HepG2 (cell line): ENCODE measurements at regions not wholly inside any gene's neighbourhood (a gene's known extent, or its start where the extent isn't known, plus 50 kb on each side); places are given as distances from the start of the nearest gene placed in this dataset.

Source experiments
- ATAC-seq: fragments of 200-7000 bp; cut with Tn5 transposase; 3 replicates; pipeline ENCODE4 v1.9.1; 2020; ENCODE audit warnings: mild to moderate bottlenecking, moderate library complexity
- BruUV-seq: library from RNA; stranded (reverse); fragments of 400-500 nt; replicated peaks from 2 replicates; lab custom pipeline; 2021; lab: Mats Ljungman, UMichigan
- CTCF ChIA-PET: fragments of 300-600 bp; formaldehyde crosslinking; extraction: SDS; loops from one replicate; lab custom pipeline; 2021; ENCODE audit warnings: low total read pairs, inconsistent platforms, low intra/inter-chr PET ratio; lab: Yijun Ruan, JAX
- POLR2A ChIA-PET: fragments of 350-600 bp; sonication (Branson Sonifier 250); formaldehyde crosslinking; loops from one replicate; lab custom pipeline; 2020; ENCODE audit warnings: antibody characterized with exemption, inconsistent platforms; lab: Yijun Ruan, JAX
- DNase-seq: peaks from one replicate; pipeline ENCODE4 v3.0.0-alpha.2; 2015; ENCODE audit warnings: low spot score
- FAIRE-seq: peaks from 3 replicates; lab custom pipeline; 2011; peaks lifted over from hg19 to GRCh38; lab: Jason Lieb, UNC
- H2AFZ ChIP-seq: one replicate; pipeline ENCODE4 v1.6.1; 2011; ENCODE audit warnings: low read length, inconsistent platforms
- H3K27ac ChIP-seq: fragments of 300-600 bp; 3 replicates; pipeline ENCODE4 v1.8.0; 2011; ENCODE audit warnings: mixed run types, mild to moderate bottlenecking, mixed read lengths, low read length, inconsistent platforms; ENCODE audit not compliant: insufficient read depth; ENCODE audit errors: extremely low read length
- H3K27me3 ChIP-seq, 2 experiments: fragments of 200-600 bp in 1 of 2; 2 replicates in 1 of 2; 3 replicates in 1 of 2; pipeline versions ENCODE4 v1.6.0 to v1.8.0; 2011; ENCODE audit warnings: low read length in 2 of 2, mild to moderate bottlenecking in 2 of 2, moderate library complexity in 2 of 2, inconsistent platforms in 1 of 2; ENCODE audit not compliant: insufficient read depth in 2 of 2, control insufficient read depth in 1 of 2
- H3K36me3 ChIP-seq, 2 experiments: fragments of 200-600 bp in 1 of 2; replicated peaks in 1 of 2; 2 replicates in 1 of 2; 3 replicates in 1 of 2; pipeline versions ENCODE4 v1.5.1 to v1.8.0; 2011; ENCODE audit warnings: low read length in 2 of 2, inconsistent platforms in 1 of 2; ENCODE audit not compliant: insufficient read depth in 2 of 2, control insufficient read depth in 1 of 2
- H3K4me1 ChIP-seq: 2 replicates; pipeline ENCODE4 v1.5.1; 2012; ENCODE audit warnings: low read length, inconsistent platforms; ENCODE audit not compliant: insufficient read depth
- H3K4me2 ChIP-seq: 2 replicates; pipeline ENCODE4 v1.6.0; 2011; ENCODE audit warnings: low read depth, low read length, inconsistent platforms
- H3K4me3 ChIP-seq, 3 experiments: fragments of 200-600 bp in 1 of 3; sonication (generic), shearing (Covaris generic) in 1 of 3; replicated peaks in 1 of 3; 2 replicates each; pipeline ENCODE4 v1.5.1; 2011 to 2016; ENCODE audit warnings: low read length in 3 of 3, inconsistent platforms in 2 of 3, low read depth in 2 of 3, mild to moderate bottlenecking in 2 of 3, control low read depth in 1 of 3, mixed read lengths in 1 of 3; ENCODE audit not compliant: insufficient read depth in 1 of 3
- H3K79me2 ChIP-seq: one replicate; pipeline ENCODE4 v1.6.1; 2011; ENCODE audit warnings: low read length, inconsistent platforms; ENCODE audit not compliant: insufficient read depth
- H3K9ac ChIP-seq: 2 replicates; pipeline ENCODE4 v1.6.0; 2011; ENCODE audit warnings: mild to moderate bottlenecking, low read depth, low read length, inconsistent platforms; ENCODE audit not compliant: insufficient read depth
- H3K9me3 ChIP-seq: 2 replicates; pipeline ENCODE4 v1.5.1; 2012; ENCODE audit warnings: mild to moderate bottlenecking, low read length
- H4K20me1 ChIP-seq: 2 replicates; pipeline ENCODE4 v1.6.0; 2011; ENCODE audit warnings: inconsistent platforms, mild to moderate bottlenecking, low read length, moderate library complexity; ENCODE audit not compliant: insufficient read depth
- KAT8 ChIP-seq: IDR thresholded peaks from 2 replicates; pipeline ENCODE4 v1.6.1; 2016; ENCODE audit warnings: missing genetic modification reagents, missing compliant biosample characterization
- MXD4 ChIP-seq: IDR thresholded peaks from 2 replicates; pipeline ENCODE4 v1.6.1; 2016; ENCODE audit warnings: mild to moderate bottlenecking, missing biosample characterization, missing genetic modification reagents
- PHF8 ChIP-seq: sonication (generic); formaldehyde crosslinking; IDR thresholded peaks from 2 replicates; pipeline ENCODE4 v1.5.0; 2020; ENCODE audit warnings: missing genetic modification reagents
- PRDM15 ChIP-seq: sonication (generic); formaldehyde crosslinking; IDR thresholded peaks from 2 replicates; pipeline ENCODE4 v1.4.0; 2020; ENCODE audit warnings: missing genetic modification reagents
- RXRB ChIP-seq: IDR thresholded peaks from 2 replicates; pipeline ENCODE4 v1.6.1; 2016; ENCODE audit warnings: borderline replicate concordance, missing genetic modification reagents, missing compliant biosample characterization
- TEAD3 ChIP-seq: optimal IDR thresholded peaks from 2 replicates; pipeline ENCODE3; 2016; ENCODE audit warnings: borderline replicate concordance
- TSC22D2 ChIP-seq: sonication (generic); formaldehyde crosslinking; IDR thresholded peaks from 2 replicates; pipeline ENCODE4 v1.5.1; 2020; ENCODE audit warnings: missing genetic modification reagents, mild to moderate bottlenecking, borderline replicate concordance
- YY1 ChIP-seq: IDR thresholded peaks from 2 replicates; pipeline ENCODE4 v1.6.1; 2011; ENCODE audit warnings: low read length, low read depth, moderate library complexity, mild to moderate bottlenecking; ENCODE audit not compliant: insufficient read depth, insufficient replicate concordance
- ZBTB33 ChIP-seq: sonication (generic); formaldehyde crosslinking; IDR thresholded peaks from 2 replicates; pipeline ENCODE4 v1.4.0; 2020; ENCODE audit warnings: missing genetic modification reagents
- ZBTB37 ChIP-seq: sonication (generic); formaldehyde crosslinking; IDR thresholded peaks from 2 replicates; pipeline ENCODE4 v1.4.0; 2020; ENCODE audit warnings: mild to moderate bottlenecking, missing genetic modification reagents
- ZHX1 ChIP-seq: sonication (generic); formaldehyde crosslinking; IDR thresholded peaks from 2 replicates; pipeline ENCODE4 v1.8.1; 2022; ENCODE audit warnings: low read depth, mild to moderate bottlenecking, missing genetic modification reagents
- ZNF280B ChIP-seq: sonication (generic); formaldehyde crosslinking; IDR thresholded peaks from 2 replicates; pipeline ENCODE4 v1.5.0; 2020; ENCODE audit warnings: missing genetic modification reagents, mild to moderate bottlenecking, borderline replicate concordance
- ZNF629 ChIP-seq: sonication (generic); formaldehyde crosslinking; conservative IDR thresholded peaks from 2 replicates; pipeline ENCODE4 v1.5.0; 2020; ENCODE audit warnings: missing genetic modification reagents
- ZNF747 ChIP-seq: sonication (generic); formaldehyde crosslinking; IDR thresholded peaks from 2 replicates; pipeline ENCODE4 v1.8.1; 2023; ENCODE audit warnings: missing genetic modification reagents, mild to moderate bottlenecking, borderline replicate concordance
- WGBS: methylation state at CpG from one replicate; pipeline ENCODE4 v1.1.6; 2017; ENCODE audit warnings: low lambda C conversion rate; 5-methylcytosine and 5-hydroxymethylcytosine counted together
- in situ Hi-C: cut with HindIII; loops from 2 replicates; pipeline ENCODE4 v1.10.0; 2017; ENCODE audit warnings: low pct_unique_long_range_greater_than_20kb; ENCODE audit not compliant: extremely low pct_ligation_motif_present
- intact Hi-C: fragments of 100-400 bp; cut with micrococcal nuclease; formaldehyde crosslinking; loops from one replicate; pipeline ENCODE4 v1.10.0; 2022; ENCODE audit not compliant: unreplicated experiment

- no TSS peak for BruUV-seq
Observed at GRCh38 chr3:68328049-68328448, 604.3 kb downstream of the TAFA4 start.

More at GRCh38 chr3:68328049-68328448, 604.3 kb downstream of the TAFA4 start:
- Histone ChIP-seq H3K9me3 (no peaks in the 10 kb centered on the region), H3K36me3 (no peaks in the 10 kb centered on the region), H3K27me3 (no peaks in the 10 kb centered on the region), H3K79me2 (no peaks in the 10 kb centered on the region), H2AFZ (no peak overlapping the region), H3K27ac (no peak overlapping the region), H3K4me2 (no peak overlapping the region), H3K4me1 (no peaks in the 10 kb centered on the region), H4K20me1 (no peaks in the 10 kb centered on the region), H3K4me3 (no peak overlapping the region), H3K9ac (no peak overlapping the region)
- intact Hi-C loops (no loop called here), in situ Hi-C loops (no loop called here)
- POLR2A ChIA-PET = no interaction called here
- WGBS = 4% methylated on average over 3 of the region's 3 CpGs
- CTCF ChIA-PET = no interaction called here
- ATAC-seq (no peak), DNase-seq (no peak), FAIRE-seq (no peak)
- TF ChIP-seq PRDM15 (no peak), YY1 (no peak), ZBTB33 (no peak), TEAD3 (CRISPR knock-in tag) (no peak), ZNF280B (CRISPR knock-in tag) (no peak), ZHX1 (CRISPR knock-in tag) (no peak), TSC22D2 (CRISPR knock-in tag) (no peak), PHF8 (no peak), ZNF629 (no peak), ZNF747 (CRISPR knock-in tag) (no peak), KAT8 (CRISPR knock-in tag) (no peak), ZBTB37 (CRISPR knock-in tag) (no peak), RXRB (CRISPR knock-in tag) (no peak), MXD4 (CRISPR knock-in tag) (no peak)
